ENCODE measurements at regions not wholly inside any gene's neighbourhood (a gene's known extent, or its start where the extent isn't known, plus 50 kb on each side); places are given as distances from the start of the nearest gene placed in this dataset.
"Not testable (repeated sequence)": the region's sequence is repeated elsewhere in the genome, so short reads cannot be mapped to it uniquely, and the experiment has no call there.

- DNase-seq = no peak
Observed at GRCh38 chr18:78492064-78492812, 487.4 kb upstream of the SALL3 start.

GRCh38 chr18:78492813-78493371, 486.7 kb upstream of the SALL3 start:
- no peak for DNase-seq

- not testable (repeated sequence) for DNase-seq
Observed at GRCh38 chr18:78493490-78493889, 486.1 kb upstream of the SALL3 start.

DNA sequence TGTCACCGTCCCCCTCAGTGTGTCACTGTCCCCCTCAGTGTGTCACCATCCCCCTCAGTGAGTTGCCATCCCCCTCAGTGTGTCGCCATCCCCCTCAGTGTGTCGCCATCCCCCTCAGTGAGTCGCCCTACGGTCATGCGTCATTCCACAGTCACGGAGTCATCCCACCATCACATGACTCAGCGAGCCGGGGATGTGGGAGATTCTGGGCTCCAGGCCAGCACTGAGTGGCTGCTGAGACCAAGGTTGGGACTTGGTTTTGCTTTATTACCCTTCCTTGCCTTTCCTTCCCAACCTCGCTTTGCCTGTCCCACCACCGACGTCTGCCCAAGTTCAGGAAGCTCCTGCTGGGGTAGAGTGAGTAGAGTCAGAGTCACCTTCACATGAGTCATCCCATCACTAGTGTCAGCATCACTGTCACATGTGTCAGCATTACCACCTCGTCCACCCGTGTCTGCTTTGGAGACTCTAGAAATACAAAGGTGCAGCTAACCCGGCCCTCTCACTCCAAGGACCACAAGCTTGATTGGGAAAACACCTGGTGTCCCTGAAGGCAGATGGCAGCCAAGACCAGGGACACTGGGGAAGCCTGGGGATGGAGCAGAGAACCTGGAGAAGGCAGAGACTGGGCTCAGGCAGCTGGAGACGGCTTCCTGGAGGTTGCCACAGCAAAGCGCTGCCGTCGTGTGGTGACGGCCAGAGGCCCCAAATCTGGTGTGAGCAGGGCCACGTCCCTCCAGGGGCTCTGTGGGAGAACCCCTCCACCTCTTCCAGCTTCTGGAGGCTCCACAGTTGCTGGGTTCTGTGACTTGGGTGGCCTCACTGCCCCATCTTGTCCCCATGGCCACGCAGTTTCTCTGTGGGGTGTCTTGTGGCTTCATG, 485.2 kb upstream of the SALL3 start:
- no peak for DNase-seq

DNA sequence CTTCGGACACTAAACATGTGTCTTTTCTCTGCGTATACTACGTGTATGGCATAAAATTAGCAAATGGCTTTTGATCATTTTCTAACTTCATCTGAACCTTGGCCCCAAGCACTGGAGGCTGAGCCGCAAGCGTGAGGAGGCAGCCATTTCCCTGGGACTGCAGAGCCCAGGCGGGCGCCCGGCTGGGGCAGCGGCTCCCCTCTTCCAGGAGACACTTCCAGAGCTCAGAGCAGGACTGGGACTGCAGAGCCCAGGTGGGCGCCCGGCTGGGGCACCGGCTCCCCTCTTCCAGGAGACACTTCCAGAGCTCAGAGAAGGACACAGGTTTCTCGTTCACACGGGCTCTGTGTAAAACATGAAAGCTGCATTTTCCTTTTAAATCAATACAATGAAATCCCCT, 484.1 kb upstream of the SALL3 start:
- no peak for DNase-seq

DNA sequence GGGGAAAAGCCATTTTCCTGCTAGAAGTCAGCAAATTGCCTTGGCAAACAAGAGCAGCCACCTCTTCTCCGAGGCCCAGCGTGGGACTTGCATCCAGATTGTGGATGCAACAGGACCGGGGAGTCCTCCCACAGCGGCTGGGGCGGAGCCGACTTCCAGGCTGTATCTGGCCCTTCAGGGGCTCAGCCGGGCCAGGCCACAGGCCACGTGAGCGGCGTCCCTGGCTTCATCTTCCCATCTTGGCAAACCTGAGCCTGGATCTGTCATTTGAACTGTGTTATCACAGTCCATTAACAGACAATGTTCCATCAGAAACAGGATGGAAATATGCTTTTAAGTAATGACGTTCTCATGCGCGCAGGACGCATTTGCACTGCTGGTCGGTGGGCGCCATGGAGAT, 483.5 kb upstream of the SALL3 start:
- DNase-seq = no peak

DNA sequence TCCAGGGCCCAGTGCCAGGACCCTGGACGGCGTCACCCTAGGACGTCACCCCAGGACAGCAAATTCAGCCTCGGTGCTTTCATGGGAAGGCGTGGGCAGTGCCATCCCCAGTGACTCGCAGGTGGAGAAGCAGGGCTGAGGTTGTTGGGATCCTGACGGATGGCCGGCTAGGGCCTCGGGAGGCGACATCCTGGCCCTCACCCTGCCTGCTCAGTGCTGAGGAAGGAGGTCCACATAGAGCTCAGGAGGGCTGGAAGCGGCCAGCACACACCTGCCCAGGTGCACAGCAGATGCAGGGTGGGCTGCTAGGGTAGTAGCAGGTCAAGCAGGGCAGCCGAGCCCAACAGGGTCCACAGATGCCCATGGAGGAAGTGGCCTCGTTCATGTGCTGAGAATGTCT, 482.0 kb upstream of the SALL3 start:
- DNase-seq = no peak

DNA sequence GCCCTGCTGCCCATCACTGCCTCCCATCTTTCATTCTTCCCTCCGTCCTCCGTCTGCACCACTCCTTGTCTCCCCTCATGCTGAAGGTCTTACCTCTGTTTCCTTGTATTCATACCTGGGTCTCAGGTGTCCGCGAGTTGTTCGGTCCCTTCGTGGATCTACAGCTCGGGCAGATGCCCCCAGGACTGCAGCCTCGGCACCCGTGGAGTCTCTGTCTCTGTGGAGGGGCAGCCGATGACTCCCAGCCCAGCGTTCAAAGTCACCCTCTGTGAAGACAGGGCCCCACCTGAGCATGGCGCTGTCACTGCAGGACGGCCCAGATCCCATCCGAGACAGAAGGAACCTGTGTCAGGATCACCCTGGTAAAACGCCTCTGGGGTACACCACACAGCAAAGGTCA, 480.0 kb upstream of the SALL3 start:
- DNase-seq = no peak

DNA sequence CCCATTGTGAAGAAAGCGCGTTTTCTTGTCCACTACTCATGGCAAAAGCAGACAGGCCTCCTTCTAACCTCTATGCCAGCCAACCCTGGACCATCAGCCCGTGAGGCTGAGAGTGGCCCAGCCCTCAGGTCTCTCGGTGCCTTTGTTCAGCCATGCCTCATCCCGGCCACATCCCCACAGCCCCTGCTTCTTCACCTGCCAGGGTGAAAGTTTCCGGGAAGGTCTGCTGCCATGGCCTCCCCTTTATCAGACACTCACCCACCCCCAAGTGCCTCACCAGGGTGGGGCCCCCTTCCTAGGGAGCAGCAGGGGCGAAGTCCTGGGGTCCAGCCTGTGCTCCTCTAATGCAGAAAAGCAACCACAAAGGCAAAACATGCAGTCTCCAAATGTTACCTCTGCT, 478.4 kb upstream of the SALL3 start:
- no peak for DNase-seq

DNA sequence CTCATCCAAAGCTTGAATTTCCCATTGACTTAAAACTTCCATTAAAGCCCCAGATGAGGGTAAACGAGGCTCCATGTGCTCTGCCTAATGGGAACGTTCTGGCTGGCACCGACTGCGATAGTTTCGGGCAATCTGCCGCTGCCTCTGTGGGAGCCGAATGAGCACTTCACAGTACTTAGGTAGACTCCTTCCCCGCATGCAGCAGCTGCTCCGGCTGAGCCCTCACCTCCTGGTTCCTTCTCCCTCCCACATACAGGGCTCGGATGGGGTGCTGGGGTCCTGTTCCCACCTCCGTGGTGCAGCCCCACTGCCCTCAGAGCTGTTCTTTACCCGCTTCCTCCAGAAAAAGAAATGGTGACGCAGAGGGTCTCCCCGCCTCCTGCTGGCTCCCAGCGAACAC, 476.5 kb upstream of the SALL3 start:
- DNase-seq = no peak

DNA sequence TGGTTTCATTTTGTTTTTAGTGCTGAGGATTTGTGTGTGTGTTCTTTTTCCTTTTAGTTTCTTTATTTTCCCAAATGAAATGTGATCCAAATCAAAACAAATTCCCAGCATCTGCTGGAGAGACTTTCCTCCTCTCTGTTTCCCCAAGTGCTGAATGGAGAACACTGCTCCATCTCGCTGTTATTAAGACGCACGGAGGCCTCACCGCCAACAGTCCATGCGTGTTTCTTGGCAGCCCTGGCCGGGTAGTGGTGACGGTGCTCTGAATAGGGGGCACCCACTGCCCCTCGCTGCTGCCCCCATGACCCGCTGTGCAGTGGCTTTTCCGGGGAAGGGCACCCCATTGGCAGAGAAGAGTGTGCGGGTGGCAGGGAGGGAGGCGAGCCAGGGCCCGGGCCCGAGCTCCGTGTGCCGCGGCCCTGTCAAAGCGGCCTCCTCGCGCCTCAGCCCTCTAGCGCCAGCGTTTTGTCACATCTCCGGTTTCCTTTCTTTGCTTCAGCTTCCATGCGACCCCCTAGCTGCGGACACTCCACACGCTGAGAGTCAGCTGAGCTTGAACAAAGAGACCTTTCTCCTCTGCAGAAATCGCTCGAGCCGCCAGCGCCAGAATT, 473.7 kb upstream of the SALL3 start:
- no peak for DNase-seq

DNA sequence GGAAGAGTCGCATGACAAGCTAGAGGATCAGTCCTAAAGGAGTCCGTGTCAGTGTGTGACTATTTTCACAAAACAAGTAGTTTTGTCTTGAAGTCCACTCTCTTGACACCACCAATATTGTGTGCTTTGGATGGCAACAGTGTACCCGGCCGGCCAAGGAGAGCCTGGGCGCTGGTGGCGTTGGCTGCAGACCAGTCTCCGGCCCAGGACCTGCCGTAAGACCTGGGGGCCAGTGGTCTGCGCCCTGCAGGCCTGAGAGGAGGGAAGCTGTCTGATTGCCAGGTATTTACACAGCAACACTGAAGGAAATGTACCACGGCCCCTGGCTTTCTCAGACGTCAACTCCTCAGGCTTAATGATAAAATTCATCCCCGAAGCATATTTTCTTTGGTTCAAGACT, 472.4 kb upstream of the SALL3 start:
- DNase-seq = no peak

GRCh38 chr18:78508228-78508824, 471.3 kb upstream of the SALL3 start:
- DNase-seq = not testable (repeated sequence)

- no peak for DNase-seq
Observed at GRCh38 chr18:78510091-78510490, 469.5 kb upstream of the SALL3 start.

DNA sequence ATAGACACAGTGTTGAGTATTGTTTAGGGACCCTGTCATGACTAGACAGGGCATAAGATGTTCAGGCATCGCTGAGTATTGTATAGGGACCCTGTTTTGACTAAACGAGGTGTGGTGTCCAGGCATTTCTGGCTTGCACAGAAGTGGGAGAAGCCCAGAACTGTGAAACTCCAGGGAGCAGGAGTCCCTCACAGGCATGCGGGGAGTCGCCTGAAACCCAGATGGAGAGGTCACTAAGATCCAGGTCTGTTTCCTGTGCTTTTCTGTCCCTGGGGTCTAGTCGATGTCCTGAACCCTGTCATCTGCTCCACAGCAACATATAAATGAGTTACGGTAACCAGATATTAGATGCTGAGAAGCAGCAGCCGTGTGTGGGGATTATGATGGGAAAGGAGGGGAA, 469.0 kb upstream of the SALL3 start:
- DNase-seq = no peak

GRCh38 chr18:78511666-78512601, 467.7 kb upstream of the SALL3 start:
- no peak for DNase-seq

GRCh38 chr18:78514910-78515670, 464.5 kb upstream of the SALL3 start:
- no peak for DNase-seq

DNA sequence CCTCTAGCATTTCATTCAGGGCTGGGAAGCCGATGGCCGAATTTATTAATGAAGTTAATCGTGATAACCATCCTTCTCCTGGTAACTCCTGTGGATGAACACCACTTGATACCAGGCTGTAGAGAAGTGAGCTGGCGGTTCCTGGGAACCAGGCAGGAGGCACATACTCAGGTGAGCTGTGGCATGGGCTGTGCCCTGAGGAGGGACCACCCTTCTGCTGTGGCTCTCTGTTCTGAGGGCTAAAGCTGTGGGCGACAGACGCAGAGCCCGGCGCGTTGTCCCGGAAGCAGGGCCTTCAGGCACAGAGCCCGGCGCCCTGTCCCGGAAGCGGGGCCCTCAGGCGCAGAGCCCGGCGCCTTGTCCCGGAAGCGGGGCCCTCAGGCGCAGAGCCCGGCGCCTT, 462.3 kb upstream of the SALL3 start:
- DNase-seq = no peak

- DNase-seq = no peak
Observed at GRCh38 chr18:78517973-78518372, 461.6 kb upstream of the SALL3 start.

DNA sequence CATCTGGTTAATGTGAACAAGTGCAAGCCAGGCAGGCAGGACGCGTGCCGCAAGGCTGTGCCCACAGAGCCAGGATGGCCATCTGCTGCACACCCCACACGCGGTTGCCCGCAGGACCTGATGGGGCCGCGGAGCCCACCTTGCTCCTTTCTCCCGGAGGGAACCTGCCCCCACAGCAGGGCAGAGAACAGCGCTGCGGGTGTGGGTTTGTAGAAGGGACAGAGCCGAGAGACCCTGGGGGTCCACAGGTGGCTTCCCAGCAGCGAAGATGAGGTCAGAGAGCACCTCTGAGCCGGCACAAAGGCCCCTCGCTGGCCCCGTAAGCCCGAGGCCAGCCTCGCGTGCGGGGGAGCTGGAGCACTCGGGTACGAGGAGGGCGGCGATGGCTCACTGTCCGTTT, 460.8 kb upstream of the SALL3 start:
- no peak for DNase-seq

- DNase-seq = no peak
Observed at GRCh38 chr18:78519394-78520062, 460.1 kb upstream of the SALL3 start.
